ENCODE measurements at regions not wholly inside any gene's neighbourhood (a gene's known extent, or its start where the extent isn't known, plus 50 kb on each side); places are given as distances from the start of the nearest gene placed in this dataset.
A peak's percentile ranks its signal among the peaks of the same experiment; 100 is the strongest.
"Not testable (repeated sequence)": the region's sequence is repeated elsewhere in the genome, so short reads cannot be mapped to it uniquely, and the experiment has no call there.

- DNase-seq, result peak; percentile 14
Measured at GRCh38 chr6:135555550-135555949, 58.0 kb upstream of the AHI1 start.

GRCh38 chr6:135557582-135557981 is 60.0 kb upstream of the AHI1 start:
- DNase-seq, result no peak

- DNase-seq, result not testable (repeated sequence)
Measured at GRCh38 chr6:135565605-135566004, 68.1 kb upstream of the AHI1 start.

GRCh38 chr6:135566311-135567068 is 69.0 kb upstream of the AHI1 start:
- no peak for DNase-seq

GRCh38 chr6:135567375-135568083 is 70.0 kb upstream of the AHI1 start:
- DNase-seq, result no peak

GRCh38 chr6:135568379-135568778 is 70.8 kb upstream of the AHI1 start:
- peak; percentile 13 for DNase-seq

- DNase-seq, result no peak
Measured at GRCh38 chr6:135572051-135572450, 74.5 kb upstream of the AHI1 start.

GRCh38 chr6:135575629-135576028 is 78.1 kb upstream of the AHI1 start:
- no peak for DNase-seq

GRCh38 chr6:135576055-135576454 is 78.5 kb upstream of the AHI1 start:
- no peak for DNase-seq

GRCh38 chr6:135577059-135577538 is 79.6 kb upstream of the AHI1 start:
- no peak for DNase-seq

- no peak for DNase-seq
Measured at GRCh38 chr6:135578976-135579375, 81.4 kb upstream of the AHI1 start.

- DNase-seq, result no peak
Measured at GRCh38 chr6:135581211-135581610, 83.7 kb upstream of the AHI1 start.

- DNase-seq, result no peak
Measured at GRCh38 chr6:135583256-135583761, 85.8 kb upstream of the AHI1 start.

GRCh38 chr6:135586388-135586787 is 88.8 kb upstream of the AHI1 start:
- DNase-seq, result no peak

- no peak for DNase-seq
Measured at GRCh38 chr6:135586844-135587243, 89.3 kb upstream of the AHI1 start.

- DNase-seq, result no peak
Measured at GRCh38 chr6:135592276-135592675, 94.7 kb upstream of the AHI1 start.

- DNase-seq, result no peak
Measured at GRCh38 chr6:135594000-135594399, 96.5 kb upstream of the AHI1 start.

- DNase-seq, result no peak
Measured at GRCh38 chr6:135600086-135600702, 102.7 kb upstream of the AHI1 start.

GRCh38 chr6:135600931-135601330 is 103.4 kb upstream of the AHI1 start:
- DNase-seq, result no peak

- DNase-seq, result no peak
Measured at GRCh38 chr6:135601857-135602256, 104.3 kb upstream of the AHI1 start.

GRCh38 chr6:135603249-135603648 is 105.7 kb upstream of the AHI1 start:
- DNase-seq, result no peak

GRCh38 chr6:135604035-135604860 is 106.7 kb upstream of the AHI1 start:
- no peak for DNase-seq

GRCh38 chr6:135605278-135605790 is 107.8 kb upstream of the AHI1 start:
- DNase-seq, result no peak
